ENCODE measurements at regions not wholly inside any gene's neighbourhood (a gene's known extent, or its start where the extent isn't known, plus 50 kb on each side); places are given as distances from the start of the nearest gene placed in this dataset.
A peak's percentile ranks its signal among the peaks of the same experiment; 100 is the strongest.

DNA sequence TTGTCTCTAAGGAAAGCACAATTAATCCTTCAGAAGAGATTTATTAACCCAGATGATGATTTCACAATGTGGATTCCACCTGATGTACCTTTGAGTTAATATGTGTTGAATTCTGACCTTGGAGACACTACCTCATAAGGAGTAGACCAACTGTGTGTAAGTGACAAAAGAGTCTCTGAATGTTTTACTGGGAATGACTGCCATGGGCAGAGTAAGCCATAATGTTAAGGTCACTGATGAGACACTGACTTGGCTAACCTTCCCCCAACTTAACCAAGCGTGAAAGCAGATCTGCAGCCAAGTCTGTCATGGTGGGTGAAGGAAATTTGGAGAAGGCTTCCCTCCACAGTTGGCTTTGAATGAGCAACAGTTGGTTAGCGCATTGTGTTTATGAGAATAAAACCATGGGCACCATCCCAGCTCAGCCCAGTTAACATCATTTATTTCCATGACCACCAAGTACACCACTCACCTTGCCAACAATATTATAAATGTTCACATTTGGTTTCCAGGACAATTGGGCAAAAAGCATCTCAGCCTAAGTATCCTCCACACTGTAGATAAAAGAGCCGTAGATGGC lies 618.5 kb downstream of the KCNJ2 start:
- TF ChIP-seq, protein P1, sequence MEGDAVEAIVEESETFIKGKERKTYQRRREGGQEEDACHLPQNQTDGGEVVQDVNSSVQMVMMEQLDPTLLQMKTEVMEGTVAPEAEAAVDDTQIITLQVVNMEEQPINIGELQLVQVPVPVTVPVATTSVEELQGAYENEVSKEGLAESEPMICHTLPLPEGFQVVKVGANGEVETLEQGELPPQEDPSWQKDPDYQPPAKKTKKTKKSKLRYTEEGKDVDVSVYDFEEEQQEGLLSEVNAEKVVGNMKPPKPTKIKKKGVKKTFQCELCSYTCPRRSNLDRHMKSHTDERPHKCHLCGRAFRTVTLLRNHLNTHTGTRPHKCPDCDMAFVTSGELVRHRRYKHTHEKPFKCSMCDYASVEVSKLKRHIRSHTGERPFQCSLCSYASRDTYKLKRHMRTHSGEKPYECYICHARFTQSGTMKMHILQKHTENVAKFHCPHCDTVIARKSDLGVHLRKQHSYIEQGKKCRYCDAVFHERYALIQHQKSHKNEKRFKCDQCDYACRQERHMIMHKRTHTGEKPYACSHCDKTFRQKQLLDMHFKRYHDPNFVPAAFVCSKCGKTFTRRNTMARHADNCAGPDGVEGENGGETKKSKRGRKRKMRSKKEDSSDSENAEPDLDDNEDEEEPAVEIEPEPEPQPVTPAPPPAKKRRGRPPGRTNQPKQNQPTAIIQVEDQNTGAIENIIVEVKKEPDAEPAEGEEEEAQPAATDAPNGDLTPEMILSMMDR (IDR thresholded peaks at IDR 0.05; ENCODE audit: control insufficient read depth, extremely low read depth, insufficient read depth): no peak
- no peak for DNase-seq (ENCODE audit: low read depth)
- H3K4me3 ChIP-seq (ENCODE audit: low read depth, low read length): no peak overlapping the region

DNA sequence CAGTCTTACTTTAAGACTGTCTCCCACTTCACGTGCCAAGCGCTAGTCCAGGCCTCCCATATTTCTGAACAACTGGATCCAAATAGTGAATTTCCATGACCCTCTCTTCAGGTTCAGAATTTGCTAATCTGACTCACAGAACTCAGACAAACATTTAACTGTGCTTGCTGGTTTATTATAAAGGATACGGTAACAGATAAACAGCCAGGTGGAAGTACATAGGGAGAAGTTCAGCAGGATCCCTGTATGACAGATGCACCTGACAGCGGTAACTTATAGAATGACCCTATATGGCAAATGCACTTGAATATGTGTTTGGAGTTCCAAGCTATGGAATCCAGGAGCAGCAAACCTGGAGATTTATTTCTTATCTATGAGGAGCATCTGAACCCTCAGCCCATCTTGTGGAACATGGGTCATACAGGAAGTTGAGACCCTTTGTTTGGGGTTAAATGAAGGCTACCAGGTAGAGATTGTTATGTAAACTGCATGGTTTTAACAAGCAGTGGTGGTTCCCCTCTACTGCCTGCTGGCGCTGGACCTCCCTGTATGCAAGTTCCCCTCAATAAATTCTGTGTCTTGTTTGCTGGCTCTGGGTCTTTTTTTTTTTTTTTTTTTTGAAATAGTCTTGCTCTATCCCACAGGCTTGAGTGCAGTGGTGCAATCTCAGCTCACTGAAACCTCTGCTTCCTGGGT lies 622.6 kb downstream of the KCNJ2 start:
- TF ChIP-seq, protein P1 (IDR thresholded peaks at IDR 0.05; ENCODE audit: control insufficient read depth, extremely low read depth, insufficient read depth): no peak
- H3K4me3 ChIP-seq (ENCODE audit: low read depth, low read length): no peak overlapping the region
- no peak for DNase-seq (ENCODE audit: low read depth)

DNA sequence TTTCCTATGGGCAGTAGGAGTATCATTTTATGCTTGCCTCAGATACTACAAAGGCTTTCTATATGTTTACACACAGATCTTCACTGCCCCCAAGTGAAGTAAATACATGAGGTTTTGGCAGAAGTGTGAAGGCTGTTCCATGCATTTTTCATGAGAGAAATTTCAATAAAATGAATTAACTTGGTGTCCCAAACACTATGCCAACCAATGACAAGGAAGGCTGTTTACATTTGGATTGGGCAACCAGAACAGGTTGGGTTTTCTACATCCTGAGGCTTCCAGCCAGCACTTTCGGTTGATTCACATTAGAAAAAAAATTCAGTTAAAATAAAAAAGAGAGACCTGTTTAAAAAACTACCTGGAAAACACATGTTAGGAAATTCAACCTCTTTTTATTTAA lies 625.4 kb downstream of the KCNJ2 start:
- H3K4me3 ChIP-seq (ENCODE audit: low read depth, low read length): no peak overlapping the region
- DNase-seq (ENCODE audit: low read depth): no peak
- TF ChIP-seq, protein P1 (IDR thresholded peaks at IDR 0.05; ENCODE audit: control insufficient read depth, extremely low read depth, insufficient read depth): no peak

DNA sequence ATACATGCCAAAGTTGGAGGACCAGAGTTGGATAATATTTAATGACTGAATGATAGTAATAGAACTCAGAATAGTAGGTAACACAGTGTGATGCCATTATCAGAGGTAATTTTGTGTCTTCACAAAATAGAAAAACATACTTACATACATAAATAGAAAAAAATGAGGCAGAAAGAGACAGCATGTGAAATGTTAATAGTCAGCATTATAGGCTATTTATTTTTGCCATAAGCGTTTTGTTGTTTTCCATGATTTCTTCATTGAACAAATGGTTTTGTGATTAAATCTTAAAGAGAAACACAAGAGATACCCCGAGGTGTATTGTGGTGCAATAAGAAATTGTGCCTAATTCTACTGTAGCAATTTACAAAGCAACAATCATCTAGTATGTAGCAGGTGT lies 626.3 kb downstream of the KCNJ2 start:
- no peak for DNase-seq (ENCODE audit: low read depth)
- H3K4me3 ChIP-seq (ENCODE audit: low read depth, low read length): no peak overlapping the region
- TF ChIP-seq, protein P1 (IDR thresholded peaks at IDR 0.05; ENCODE audit: control insufficient read depth, extremely low read depth, insufficient read depth): no peak

DNA sequence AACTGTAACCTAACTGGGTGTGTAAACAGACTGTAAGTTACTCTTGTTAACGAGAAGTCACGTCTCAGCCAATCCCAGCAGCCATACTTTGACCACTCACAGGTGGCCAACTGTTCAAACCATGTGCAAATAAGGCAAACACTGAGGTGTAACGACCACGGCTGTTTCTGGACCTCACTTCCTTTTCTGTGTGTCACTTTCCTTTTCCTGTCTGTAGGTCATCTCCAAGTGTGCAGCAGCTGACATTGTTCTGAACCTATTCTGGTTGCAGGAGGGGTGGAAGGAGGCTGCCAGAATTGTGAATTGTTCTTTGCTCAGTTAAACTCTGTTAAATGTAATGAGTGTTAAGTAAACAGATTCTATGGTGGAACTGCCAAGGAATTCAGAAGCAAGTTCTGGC lies 627.4 kb downstream of the KCNJ2 start:
- TF ChIP-seq, protein P1 (IDR thresholded peaks at IDR 0.05; ENCODE audit: control insufficient read depth, extremely low read depth, insufficient read depth): no peak
- H3K4me3 ChIP-seq (ENCODE audit: low read depth, low read length): no peak overlapping the region
- peak; percentile 31 for DNase-seq (ENCODE audit: low read depth)

DNA sequence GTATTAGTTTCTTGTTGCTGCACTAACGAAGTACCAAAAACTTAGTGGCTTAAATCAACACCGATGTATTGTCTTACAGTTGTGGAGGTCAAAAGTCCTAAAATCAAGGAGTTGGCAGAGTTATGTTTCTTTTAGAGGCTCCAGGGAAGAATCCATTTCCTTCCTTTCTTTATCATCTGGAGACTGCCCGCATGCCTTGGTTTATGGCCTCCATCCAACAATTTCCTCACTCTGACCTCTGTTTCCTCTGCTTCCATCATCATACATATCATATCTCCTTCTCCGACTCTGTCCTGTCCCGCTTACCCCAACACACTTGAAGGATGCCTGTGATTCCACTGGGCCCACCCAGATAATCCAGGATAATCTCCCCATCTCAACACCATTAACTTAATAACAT lies 627.8 kb downstream of the KCNJ2 start:
- no peak overlapping the region for H3K4me3 ChIP-seq (ENCODE audit: low read depth, low read length)
- no peak for DNase-seq (ENCODE audit: low read depth)
- TF ChIP-seq, protein P1 (IDR thresholded peaks at IDR 0.05; ENCODE audit: control insufficient read depth, extremely low read depth, insufficient read depth): no peak

DNA sequence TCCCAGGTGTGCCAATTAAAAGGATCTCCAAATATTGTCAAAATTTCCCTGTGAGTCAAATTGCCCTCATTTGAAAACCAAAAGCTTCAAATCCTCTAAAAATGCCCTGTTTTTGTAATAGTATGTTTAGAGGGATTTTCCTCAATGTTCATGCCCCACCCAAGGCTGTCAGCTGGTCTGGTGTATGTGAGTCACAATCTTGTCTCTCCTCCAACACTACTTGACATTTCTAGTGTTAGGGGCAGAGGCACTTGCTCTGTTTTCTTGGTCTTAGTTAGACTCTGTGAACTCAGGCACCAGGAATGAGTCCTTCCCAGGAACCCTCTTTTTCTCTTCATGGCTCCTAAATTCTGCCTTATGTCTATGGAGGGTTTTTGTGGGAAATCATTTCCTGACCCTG lies 634.8 kb downstream of the KCNJ2 start:
- TF ChIP-seq, protein P1 (IDR thresholded peaks at IDR 0.05; ENCODE audit: control insufficient read depth, extremely low read depth, insufficient read depth): no peak
- H3K4me3 ChIP-seq (ENCODE audit: low read depth, low read length): no peak overlapping the region
- no peak for DNase-seq (ENCODE audit: low read depth)

Measured in LNCaP clone FGC (cell line).